Kidney glomerular epithelial cell (primary cell): ENCODE measurements at regions not wholly inside any gene's neighbourhood (a gene's known extent, or its start where the extent isn't known, plus 50 kb on each side); places are given as distances from the start of the nearest gene placed in this dataset.
"Not testable (repeated sequence)": the region's sequence is repeated elsewhere in the genome, so short reads cannot be mapped to it uniquely, and the experiment has no call there.

Experiments
- DNase-seq: peaks from one replicate; lab custom pipeline; 2025; lab: John Stamatoyannopoulos, UW

GRCh38 chr10:63783882-63784281 lies 262.7 kb downstream of the REEP3 start:
- DNase-seq = no peak

DNA sequence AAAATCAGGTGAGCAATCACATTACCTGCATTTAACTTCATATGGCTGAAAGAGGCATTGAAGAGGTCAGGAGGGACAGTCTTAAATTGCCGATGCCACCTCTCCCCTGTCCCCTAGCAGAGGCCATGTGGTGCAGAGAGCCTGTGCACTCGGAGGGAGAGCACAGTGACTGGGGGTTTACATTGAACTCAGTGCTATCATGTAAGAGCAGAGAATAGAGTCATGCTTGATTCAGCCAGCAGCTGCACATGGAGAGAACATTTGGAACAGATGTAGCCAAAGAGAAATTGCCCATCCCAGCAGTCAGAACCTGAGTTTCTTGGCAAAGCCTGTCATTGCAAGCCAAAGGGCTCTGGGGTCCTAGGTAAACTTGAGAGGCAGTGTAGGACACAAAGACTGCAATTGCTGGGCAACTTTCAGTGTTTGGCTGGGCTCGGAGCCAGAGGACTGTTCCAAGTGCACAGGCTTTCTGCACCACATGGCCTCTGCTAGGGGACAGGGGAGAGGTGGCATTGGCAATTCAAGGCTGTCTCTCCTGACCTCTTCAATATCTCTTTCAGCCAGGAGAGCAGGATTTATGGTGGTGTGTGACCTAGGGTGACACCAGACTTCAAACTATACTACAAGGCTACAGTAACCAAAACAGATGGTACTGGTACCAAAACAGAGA lies 267.1 kb downstream of the REEP3 start:
- no peak for DNase-seq

- DNase-seq = no peak
Measured at GRCh38 chr10:63795094-63795860, 274.1 kb downstream of the REEP3 start.

- DNase-seq = peak; percentile 87
Measured at GRCh38 chr10:63798599-63799498, 277.6 kb downstream of the REEP3 start.

GRCh38 chr10:63799521-63800300 lies 278.5 kb downstream of the REEP3 start:
- DNase-seq = no peak

DNA sequence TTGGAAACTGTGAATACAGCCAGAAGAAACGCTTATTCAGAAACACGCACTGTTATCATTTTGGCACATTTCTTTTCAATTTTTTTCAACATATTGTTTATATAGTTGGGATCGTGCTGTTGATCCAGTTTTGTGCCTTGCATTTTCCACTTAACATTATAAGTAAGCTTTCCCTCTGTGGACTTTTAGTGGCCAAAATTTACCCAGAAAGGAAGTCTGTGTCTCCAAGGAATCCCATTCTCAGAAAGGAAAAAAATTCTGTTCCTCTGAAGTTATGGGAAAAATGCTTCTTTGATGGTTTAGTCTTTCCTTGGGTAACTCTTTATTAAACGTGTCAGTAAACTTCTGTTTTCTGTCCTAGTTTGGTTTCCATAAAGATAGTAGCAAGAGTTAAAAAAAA lies 280.0 kb downstream of the REEP3 start:
- no peak for DNase-seq

DNA sequence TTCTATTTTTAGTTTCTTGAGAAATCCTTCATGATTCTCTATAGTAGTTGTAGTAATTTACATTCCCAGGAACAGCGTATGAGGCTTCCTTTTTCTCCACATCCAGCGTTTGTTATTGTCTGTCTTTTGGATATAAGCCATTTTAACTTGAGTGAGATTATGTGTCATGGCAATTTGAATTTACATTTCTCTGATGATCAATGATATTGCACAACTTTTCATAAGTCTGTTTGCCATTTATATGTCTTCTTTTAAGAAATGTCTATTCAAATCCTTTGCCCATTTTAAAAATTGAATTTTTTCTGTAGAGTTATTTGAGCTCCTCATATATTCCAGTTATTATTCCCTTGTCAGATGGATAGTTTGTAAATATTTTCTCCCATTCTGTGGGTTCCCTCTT lies 285.1 kb downstream of the REEP3 start:
- DNase-seq = no peak

DNA sequence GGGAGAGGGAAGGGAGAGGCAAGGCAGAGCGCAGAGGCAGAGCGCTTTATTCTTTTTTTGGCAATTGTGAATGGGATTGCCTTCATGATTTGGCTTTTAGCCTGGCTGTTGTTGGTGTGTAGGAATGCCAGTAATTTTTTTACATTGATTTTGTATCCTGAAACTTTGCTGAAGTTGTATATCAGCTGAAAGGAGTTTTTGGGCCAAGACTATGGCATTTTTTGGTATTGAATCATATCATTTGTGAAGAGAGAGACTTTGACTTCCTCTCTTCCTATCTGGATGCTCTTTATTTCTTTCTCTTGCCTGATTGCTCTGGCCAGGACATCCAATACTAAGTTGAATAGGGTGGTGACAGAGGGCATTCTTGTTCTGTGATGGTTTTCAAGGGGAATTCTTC lies 291.3 kb downstream of the REEP3 start:
- no peak for DNase-seq

DNA sequence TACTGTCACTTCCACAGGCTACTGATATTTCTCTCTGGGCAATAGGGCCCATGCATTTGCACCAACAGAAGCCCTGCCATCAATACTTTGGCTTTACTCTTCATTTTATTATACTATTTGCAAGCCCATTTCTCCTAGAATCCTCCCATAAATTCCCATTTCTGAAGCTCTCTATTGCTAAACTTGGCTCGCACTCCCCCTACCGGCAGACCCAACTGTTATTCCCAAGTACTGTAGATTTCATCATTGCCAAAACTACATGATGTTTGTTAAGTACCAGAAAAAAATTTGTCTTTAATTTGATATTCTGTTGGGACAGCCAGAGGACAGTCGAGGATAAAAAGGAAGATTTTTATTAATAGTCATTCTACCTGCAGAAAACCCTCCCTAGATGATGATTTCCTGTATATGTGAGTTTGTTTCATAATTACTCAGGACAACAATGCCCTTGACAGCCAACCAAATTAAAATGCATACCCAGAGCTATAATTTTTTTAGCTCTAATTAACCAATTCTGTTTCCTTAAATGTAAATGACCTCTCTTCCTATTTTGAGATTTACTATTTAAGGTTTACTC lies 298.6 kb downstream of the REEP3 start:
- peak; percentile 64 for DNase-seq

GRCh38 chr10:63822496-63822895 lies 301.3 kb downstream of the REEP3 start:
- no peak for DNase-seq

- DNase-seq = peak; percentile 59
Measured at GRCh38 chr10:63825111-63825510, 303.9 kb downstream of the REEP3 start.

DNA sequence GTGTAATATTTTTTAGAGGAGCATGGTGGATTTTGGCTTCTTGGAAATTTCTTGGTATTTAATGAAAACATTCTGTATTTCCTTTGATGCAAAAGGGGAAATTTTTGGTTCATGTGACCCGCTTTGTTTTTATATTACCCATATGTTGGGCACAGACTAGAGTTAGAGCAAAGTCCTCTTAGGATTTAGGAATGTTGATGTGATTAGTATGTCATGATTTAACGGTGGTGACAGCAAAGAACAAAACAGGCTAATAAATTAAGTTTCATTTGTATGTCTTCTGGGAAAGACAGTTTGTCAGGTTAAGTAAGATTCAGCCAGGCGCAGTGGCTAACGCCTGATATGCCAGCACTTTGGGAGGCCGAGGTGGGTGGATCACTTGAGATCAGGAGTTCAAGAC lies 304.6 kb downstream of the REEP3 start:
- DNase-seq = no peak

GRCh38 chr10:63827018-63827417 lies 305.8 kb downstream of the REEP3 start:
- DNase-seq = not testable (repeated sequence)

DNA sequence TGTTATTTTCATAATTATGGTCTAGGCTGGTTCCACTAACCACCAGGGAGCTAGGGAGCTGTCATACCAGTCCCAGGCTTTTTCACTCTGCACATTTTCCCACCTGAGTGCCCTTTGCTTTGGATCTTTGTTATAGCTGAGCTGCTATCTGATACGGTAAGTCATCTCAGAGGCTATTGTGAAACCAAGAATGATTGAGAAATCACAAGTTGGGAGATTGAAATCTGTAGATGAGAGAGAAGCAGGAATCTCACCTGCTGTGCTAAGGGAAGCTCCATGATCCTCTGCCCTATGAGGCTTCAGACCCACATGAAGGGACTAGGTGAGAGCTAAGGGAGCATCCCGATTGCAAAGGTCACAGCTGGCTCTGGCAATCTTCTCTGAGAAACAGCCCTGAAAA lies 307.8 kb downstream of the REEP3 start:
- no peak for DNase-seq

- DNase-seq = no peak
Measured at GRCh38 chr10:63829573-63830149, 308.5 kb downstream of the REEP3 start.

DNA sequence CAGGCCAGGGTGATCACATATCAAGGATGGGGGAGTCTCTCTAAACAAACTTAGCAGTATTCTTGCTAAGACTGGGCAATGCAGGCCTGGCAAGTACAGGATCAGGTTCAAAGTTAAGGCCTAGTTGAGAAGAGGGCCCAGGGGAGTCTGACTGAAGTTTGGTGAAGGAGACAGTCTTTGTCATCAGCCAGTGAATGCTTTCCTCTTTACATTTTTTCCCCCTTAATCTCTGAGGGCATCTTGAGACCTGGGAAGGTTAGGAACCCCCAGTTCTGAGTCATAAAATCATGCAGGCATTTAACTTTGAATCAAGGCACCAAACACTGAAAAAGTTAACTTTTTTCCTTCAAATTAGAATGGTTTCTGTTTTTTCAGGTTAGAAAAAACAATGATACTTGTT lies 311.5 kb downstream of the REEP3 start:
- DNase-seq = no peak

DNA sequence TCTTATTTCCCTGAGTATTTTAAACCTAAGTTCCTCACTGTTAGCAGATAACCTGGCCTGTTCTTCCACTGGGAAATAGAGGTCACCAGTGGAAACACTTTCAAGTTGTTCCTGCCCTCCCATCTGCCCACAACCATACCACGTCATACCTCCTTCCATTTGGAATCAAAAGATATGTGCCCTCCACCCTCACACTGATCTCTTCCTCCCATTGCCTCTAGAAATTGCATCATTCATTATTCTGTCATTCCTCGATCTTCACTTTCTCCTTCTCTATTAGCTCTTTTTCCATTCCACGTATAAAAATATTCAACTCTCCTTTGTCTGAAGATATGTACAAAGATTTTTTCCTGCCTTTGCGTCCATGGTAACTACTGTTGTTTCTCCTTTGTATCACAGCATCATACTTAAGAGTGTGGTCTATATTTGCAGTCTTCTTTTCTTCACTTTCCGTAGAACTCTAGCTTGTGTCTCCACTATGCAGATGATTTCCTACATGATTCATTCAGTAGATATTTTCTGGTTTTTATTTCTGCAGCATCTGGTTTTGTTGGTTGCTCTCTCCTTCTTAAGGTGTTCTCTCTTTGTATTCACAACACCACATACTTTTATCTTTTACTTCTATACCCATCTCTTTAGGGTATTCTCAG lies 312.3 kb downstream of the REEP3 start:
- no peak for DNase-seq

DNA sequence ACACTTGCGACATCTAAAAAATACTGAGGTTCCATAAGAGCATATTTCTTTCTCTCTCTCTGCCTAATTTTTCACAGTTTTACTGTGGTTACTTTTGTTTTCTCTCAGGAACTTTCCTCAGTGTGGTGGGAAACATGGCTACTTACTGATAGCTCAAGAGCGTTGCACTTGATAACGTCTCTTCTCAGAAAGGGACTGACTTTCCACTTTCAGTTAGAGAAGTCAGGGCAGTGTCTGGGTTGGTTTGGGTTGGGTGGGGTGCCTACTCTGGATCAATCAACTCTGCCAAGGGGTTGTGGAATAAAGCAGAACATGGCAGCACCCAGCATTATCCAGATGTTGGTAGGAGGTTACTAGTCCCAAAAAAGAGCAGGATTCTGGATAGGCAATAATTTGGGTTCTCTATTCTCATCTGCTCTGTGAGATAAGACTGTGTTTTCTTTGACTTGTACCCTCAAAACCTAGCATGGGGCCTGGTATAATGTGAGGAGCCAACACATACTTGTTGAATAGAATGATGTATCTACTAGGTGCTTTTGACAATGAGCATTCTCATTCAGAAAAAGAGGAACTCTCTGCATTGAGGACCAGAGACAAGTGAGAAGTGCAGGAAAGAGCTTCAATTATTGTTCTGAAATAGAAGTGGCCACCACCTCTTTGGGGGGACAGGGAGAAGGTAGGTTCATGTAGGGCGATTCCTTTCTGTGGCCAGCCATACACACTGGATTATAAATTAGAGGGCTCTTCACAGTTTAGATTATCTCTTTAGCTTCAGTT lies 315.7 kb downstream of the REEP3 start:
- no peak for DNase-seq

DNA sequence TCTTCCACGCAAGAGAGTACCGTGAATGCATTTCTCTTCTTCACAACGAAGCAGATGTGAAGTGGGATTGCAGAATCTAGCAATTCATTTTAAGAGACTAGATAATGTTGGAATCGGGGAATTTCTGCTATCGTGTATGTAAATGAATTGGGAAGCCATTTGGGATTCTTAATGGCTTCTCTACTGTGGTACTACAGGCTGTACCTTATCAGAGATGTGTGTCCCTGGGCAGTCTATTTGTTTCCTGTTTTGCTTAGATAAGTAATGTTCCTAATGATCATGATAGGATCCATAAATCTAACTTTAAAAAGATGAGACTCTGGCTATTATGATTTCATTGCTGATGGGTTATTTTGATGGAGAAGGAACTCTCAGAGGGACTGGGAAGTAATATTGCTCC lies 320.6 kb downstream of the REEP3 start:
- no peak for DNase-seq

DNA sequence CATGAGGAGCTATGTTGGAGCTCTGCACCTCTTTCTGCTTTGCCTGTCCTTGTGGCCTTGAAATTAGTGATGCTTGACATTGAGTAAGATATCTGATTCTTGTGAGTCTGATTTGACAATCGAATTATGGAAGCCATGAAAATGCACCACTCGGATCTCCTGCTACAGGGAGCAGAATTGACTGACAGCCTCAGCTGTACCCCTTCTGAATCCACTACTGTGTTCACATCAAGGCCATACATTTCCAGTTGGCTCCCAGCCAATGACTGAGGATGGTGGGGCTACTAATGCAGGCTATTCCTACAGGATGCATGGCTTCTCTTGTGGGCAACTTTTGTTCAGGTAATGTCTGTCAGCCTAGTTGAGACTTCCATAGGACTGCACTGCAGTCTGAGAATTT lies 321.9 kb downstream of the REEP3 start:
- no peak for DNase-seq
